ENCODE measurements at regions not wholly inside any gene's neighbourhood (a gene's known extent, or its start where the extent isn't known, plus 50 kb on each side); places are given as distances from the start of the nearest gene placed in this dataset.

DNA sequence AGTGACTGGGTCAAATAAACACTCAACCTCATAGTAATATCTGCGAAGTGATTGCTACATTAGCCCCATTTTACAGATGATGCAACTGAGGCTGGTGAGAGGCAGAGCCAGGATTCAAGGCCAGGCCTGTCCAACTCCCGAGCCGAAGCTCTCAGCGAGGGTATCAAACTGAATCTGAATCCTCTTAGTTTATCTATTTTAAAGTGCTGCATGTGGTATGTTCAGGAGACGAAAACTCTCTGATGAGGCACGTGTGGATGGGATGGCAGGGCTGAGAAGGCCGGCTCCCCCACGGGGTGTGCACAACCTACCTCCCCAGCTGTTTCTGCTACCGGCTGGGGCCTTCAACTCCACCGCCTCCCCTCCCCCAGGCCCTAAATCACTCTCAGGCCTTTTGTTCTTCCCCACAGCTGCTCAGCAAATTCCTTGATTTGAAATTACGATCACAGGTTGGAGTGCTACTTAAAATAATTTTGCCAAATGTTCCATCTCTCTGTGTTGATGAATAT, 171.8 kb downstream of the TOMM20 start (continued):
- TF ChIP-seq GATAD2A (CRISPR knock-in tag; IDR thresholded peaks at IDR 0.05) (no peak), ZNF234 (CRISPR knock-in tag; conservative IDR thresholded peaks at IDR 0.05) (no peak), FOSL1 (CRISPR knock-in tag; IDR thresholded peaks at IDR 0.05; ENCODE audit: borderline replicate concordance) (no peak), NFIB (CRISPR knock-in tag; IDR thresholded peaks at IDR 0.05; ENCODE audit: borderline replicate concordance) (no peak), CCAR2 (optimal IDR thresholded peaks at IDR 0.05; ENCODE audit: low read depth, low read length) (no peak), PHB2 (IDR thresholded peaks at IDR 0.05; ENCODE audit: partially characterized antibody) (no peak), ZSCAN21 (CRISPR knock-in tag; IDR thresholded peaks at IDR 0.05; ENCODE audit: borderline replicate concordance) (no peak), ZNF446 (CRISPR knock-in tag; IDR thresholded peaks at IDR 0.05) (0 out of 2 replicates have a peak, but pooled peaks have one; percentile 41), ZNF496 (CRISPR knock-in tag; IDR thresholded peaks at IDR 0.05; ENCODE audit: insufficient replicate concordance) (no peak), KDM4B (CRISPR knock-in tag; IDR thresholded peaks at IDR 0.05) (no peak), ZC3H4 (CRISPR knock-in tag; IDR thresholded peaks at IDR 0.05; ENCODE audit: borderline replicate concordance) (peak; percentile 82; the same call in 1 of the 2 replicates), ZZZ3 (CRISPR knock-in tag; IDR thresholded peaks at IDR 0.05; ENCODE audit: borderline replicate concordance) (no peak), PPARG (CRISPR knock-in tag; conservative IDR thresholded peaks at IDR 0.05) (no peak)
- TF ChIP-seq, protein P1, sequence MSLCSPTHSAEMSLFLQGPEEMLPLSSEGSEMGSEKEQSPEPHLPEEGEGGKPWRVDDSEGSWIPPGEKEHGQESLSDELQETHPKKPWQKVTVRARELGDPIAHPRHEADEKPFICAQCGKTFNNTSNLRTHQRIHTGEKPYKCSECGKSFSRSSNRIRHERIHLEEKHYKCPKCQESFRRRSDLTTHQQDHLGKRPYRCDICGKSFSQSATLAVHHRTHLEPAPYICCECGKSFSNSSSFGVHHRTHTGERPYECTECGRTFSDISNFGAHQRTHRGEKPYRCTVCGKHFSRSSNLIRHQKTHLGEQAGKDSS (CRISPR knock-in tag; IDR thresholded peaks at IDR 0.05; ENCODE audit: borderline replicate concordance, low read depth), result no peak
- TF ChIP-seq, protein P2, sequence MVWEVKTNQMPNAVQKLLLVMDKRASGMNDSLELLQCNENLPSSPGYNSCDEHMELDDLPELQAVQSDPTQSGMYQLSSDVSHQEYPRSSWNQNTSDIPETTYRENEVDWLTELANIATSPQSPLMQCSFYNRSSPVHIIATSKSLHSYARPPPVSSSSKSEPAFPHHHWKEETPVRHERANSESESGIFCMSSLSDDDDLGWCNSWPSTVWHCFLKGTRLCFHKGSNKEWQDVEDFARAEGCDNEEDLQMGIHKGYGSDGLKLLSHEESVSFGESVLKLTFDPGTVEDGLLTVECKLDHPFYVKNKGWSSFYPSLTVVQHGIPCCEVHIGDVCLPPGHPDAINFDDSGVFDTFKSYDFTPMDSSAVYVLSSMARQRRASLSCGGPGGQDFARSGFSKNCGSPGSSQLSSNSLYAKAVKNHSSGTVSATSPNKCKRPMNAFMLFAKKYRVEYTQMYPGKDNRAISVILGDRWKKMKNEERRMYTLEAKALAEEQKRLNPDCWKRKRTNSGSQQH (CRISPR knock-in tag; IDR thresholded peaks at IDR 0.05; ENCODE audit: low read depth), result no peak
- TF ChIP-seq, protein P3, sequence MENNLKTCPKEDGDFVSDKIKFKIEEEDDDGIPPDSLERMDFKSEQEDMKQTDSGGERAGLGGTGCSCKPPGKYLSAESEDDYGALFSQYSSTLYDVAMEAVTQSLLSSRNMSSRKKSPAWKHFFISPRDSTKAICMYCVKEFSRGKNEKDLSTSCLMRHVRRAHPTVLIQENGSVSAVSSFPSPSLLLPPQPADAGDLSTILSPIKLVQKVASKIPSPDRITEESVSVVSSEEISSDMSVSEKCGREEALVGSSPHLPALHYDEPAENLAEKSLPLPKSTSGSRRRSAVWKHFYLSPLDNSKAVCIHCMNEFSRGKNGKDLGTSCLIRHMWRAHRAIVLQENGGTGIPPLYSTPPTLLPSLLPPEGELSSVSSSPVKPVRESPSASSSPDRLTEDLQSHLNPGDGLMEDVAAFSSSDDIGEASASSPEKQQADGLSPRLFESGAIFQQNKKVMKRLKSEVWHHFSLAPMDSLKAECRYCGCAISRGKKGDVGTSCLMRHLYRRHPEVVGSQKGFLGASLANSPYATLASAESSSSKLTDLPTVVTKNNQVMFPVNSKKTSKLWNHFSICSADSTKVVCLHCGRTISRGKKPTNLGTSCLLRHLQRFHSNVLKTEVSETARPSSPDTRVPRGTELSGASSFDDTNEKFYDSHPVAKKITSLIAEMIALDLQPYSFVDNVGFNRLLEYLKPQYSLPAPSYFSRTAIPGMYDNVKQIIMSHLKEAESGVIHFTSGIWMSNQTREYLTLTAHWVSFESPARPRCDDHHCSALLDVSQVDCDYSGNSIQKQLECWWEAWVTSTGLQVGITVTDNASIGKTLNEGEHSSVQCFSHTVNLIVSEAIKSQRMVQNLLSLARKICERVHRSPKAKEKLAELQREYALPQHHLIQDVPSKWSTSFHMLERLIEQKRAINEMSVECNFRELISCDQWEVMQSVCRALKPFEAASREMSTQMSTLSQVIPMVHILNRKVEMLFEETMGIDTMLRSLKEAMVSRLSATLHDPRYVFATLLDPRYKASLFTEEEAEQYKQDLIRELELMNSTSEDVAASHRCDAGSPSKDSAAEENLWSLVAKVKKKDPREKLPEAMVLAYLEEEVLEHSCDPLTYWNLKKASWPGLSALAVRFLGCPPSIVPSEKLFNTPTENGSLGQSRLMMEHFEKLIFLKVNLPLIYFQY (CRISPR knock-in tag; IDR thresholded peaks at IDR 0.05; ENCODE audit: borderline replicate concordance), result no peak
- TF ChIP-seq, protein P4, sequence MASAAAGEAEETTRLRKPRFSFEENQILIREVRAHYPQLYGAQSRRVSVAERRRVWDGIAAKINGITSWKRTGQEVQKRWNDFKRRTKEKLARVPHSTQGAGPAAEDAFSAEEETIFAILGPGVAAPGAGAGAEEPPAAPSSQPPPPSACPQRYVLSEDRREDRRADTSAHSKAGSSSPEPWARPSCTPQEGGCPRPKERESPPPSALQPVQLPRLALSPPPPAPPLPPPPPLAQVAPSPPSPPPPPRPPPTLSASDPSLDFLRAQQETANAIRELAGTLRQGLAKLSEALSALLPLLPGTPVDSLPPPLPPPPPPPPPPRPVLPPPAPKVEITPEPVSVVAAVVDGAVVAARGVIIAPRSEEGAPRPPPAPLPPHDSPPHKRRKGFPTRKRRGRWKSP (CRISPR knock-in tag; IDR thresholded peaks at IDR 0.05), result no peak
- TF ChIP-seq, protein P5, sequence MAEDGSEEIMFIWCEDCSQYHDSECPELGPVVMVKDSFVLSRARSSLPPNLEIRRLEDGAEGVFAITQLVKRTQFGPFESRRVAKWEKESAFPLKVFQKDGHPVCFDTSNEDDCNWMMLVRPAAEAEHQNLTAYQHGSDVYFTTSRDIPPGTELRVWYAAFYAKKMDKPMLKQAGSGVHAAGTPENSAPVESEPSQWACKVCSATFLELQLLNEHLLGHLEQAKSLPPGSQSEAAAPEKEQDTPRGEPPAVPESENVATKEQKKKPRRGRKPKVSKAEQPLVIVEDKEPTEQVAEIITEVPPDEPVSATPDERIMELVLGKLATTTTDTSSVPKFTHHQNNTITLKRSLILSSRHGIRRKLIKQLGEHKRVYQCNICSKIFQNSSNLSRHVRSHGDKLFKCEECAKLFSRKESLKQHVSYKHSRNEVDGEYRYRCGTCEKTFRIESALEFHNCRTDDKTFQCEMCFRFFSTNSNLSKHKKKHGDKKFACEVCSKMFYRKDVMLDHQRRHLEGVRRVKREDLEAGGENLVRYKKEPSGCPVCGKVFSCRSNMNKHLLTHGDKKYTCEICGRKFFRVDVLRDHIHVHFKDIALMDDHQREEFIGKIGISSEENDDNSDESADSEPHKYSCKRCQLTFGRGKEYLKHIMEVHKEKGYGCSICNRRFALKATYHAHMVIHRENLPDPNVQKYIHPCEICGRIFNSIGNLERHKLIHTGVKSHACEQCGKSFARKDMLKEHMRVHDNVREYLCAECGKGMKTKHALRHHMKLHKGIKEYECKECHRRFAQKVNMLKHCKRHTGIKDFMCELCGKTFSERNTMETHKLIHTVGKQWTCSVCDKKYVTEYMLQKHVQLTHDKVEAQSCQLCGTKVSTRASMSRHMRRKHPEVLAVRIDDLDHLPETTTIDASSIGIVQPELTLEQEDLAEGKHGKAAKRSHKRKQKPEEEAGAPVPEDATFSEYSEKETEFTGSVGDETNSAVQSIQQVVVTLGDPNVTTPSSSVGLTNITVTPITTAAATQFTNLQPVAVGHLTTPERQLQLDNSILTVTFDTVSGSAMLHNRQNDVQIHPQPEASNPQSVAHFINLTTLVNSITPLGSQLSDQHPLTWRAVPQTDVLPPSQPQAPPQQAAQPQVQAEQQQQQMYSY (CRISPR knock-in tag; IDR thresholded peaks at IDR 0.05), result no peak
